ENCODE measurements at regions not wholly inside any gene's neighbourhood (a gene's known extent, or its start where the extent isn't known, plus 50 kb on each side); places are given as distances from the start of the nearest gene placed in this dataset.

GRCh38 chr18:29457316-29457889 is 1280.5 kb upstream of the CDH2 start:
- DNase-seq (no peak), ATAC-seq (ENCODE audit: low read depth) (no peak)
- Histone ChIP-seq H3K27ac (ENCODE audit: low read length in 2 of 2) (no peak overlapping the region), H3K4me3 (ENCODE audit: control extremely low read depth in 1 of 5, extremely low read depth in 1 of 5, insufficient read depth in 1 of 5, low read depth in 2 of 5, low read length in 4 of 5) (no peak overlapping the region), H3K79me2 (ENCODE audit: control insufficient read depth, insufficient read depth, low read length) (no peaks in the 10 kb centered on the region), H3K36me3 (replicated peaks in 1 of 2; ENCODE audit: control extremely low read depth in 1 of 2, control insufficient read depth in 1 of 2, extremely low read depth in 1 of 2, insufficient read depth in 2 of 2, low read length in 1 of 2) (no peaks in the 10 kb centered on the region), H3K9me3 (ENCODE audit: control extremely low read depth in 1 of 3, control insufficient read depth in 2 of 3, insufficient read depth in 1 of 3, low read length in 2 of 3) (peaks cover 0 to 2% (median 2%) of the 10 kb centered on the region in 3 donors), H2AFZ (ENCODE audit: insufficient read depth, low read depth, low read length, poor library complexity, severe bottlenecking) (no peak overlapping the region), H3K4me2 (replicated peaks; ENCODE audit: low read depth, low read length, poor library complexity, severe bottlenecking) (no peak overlapping the region), H3K4me1 (ENCODE audit: control insufficient read depth in 2 of 2, insufficient read depth in 2 of 2, low read length in 2 of 2) (no peaks in the 10 kb centered on the region), H3K9ac (ENCODE audit: low read length) (no peak overlapping the region), H3K27me3 (replicated peaks in 1 of 4; ENCODE audit: control extremely low read depth in 1 of 4, control insufficient read depth in 3 of 4, insufficient read depth in 4 of 4, low read length in 3 of 4) (no peaks in the 10 kb centered on the region), H4K20me1 (ENCODE audit: control insufficient read depth, insufficient read depth, low read length, poor library complexity, severe bottlenecking) (no peaks in the 10 kb centered on the region)
- Mint-ChIP-seq H3K4me1 (no peaks in the 10 kb centered on the region), H3K4me3 (no peak overlapping the region), H3K27ac (no peak overlapping the region), H3K9me3 (ENCODE audit: insufficient read depth) (no peaks in the 10 kb centered on the region), H3K27me3 (no peaks in the 10 kb centered on the region)
- WGBS (ENCODE audit: insufficient coverage), result 86% methylated on average over 1 of the region's 4 CpGs
- no peak for TF ChIP-seq EZH2 (IDR thresholded peaks at IDR 0.05; ENCODE audit: borderline replicate concordance, insufficient read depth, low read depth, low read length, poor library complexity, severe bottlenecking)
- TF ChIP-seq, protein P1, sequence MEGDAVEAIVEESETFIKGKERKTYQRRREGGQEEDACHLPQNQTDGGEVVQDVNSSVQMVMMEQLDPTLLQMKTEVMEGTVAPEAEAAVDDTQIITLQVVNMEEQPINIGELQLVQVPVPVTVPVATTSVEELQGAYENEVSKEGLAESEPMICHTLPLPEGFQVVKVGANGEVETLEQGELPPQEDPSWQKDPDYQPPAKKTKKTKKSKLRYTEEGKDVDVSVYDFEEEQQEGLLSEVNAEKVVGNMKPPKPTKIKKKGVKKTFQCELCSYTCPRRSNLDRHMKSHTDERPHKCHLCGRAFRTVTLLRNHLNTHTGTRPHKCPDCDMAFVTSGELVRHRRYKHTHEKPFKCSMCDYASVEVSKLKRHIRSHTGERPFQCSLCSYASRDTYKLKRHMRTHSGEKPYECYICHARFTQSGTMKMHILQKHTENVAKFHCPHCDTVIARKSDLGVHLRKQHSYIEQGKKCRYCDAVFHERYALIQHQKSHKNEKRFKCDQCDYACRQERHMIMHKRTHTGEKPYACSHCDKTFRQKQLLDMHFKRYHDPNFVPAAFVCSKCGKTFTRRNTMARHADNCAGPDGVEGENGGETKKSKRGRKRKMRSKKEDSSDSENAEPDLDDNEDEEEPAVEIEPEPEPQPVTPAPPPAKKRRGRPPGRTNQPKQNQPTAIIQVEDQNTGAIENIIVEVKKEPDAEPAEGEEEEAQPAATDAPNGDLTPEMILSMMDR (IDR thresholded peaks at IDR 0.05), result no peak
- ChIA-PET POLR2A (no interaction called here), CTCF (no interaction called here)
- intact Hi-C loops (cut with micrococcal nuclease), result no loop called here

GRCh38 chr18:29449424-29449823 is 1272.5 kb upstream of the CDH2 start:
- TF ChIP-seq EZH2 (IDR thresholded peaks at IDR 0.05; ENCODE audit: borderline replicate concordance, insufficient read depth, low read depth, low read length, poor library complexity, severe bottlenecking), result no peak
- TF ChIP-seq, protein P1 (IDR thresholded peaks at IDR 0.05), result no peak
- H3K79me2 ChIP-seq (ENCODE audit: control insufficient read depth, insufficient read depth, low read length), result no peaks in the 10 kb centered on the region
- H3K4me3 ChIP-seq (ENCODE audit: control extremely low read depth in 1 of 5, extremely low read depth in 1 of 5, insufficient read depth in 1 of 5, low read depth in 2 of 5, low read length in 4 of 5), result no peak overlapping the region
- Mint-ChIP-seq H3K4me3 (no peak overlapping the region), H3K4me1 (no peaks in the 10 kb centered on the region), H3K27ac (no peak overlapping the region), H3K9me3 (ENCODE audit: insufficient read depth) (no peaks in the 10 kb centered on the region), H3K27me3 (no peaks in the 10 kb centered on the region)
- H3K4me1 ChIP-seq (ENCODE audit: control insufficient read depth in 2 of 2, insufficient read depth in 2 of 2, low read length in 2 of 2), result no peaks in the 10 kb centered on the region
- H3K36me3 ChIP-seq (replicated peaks in 1 of 2; ENCODE audit: control extremely low read depth in 1 of 2, control insufficient read depth in 1 of 2, extremely low read depth in 1 of 2, insufficient read depth in 2 of 2, low read length in 1 of 2), result no peaks in the 10 kb centered on the region
- H3K27me3 ChIP-seq (replicated peaks in 1 of 4; ENCODE audit: control extremely low read depth in 1 of 4, control insufficient read depth in 3 of 4, insufficient read depth in 4 of 4, low read length in 3 of 4), result no peaks in the 10 kb centered on the region
- DNase-seq (no peak), ATAC-seq (ENCODE audit: low read depth) (no peak)
- intact Hi-C loops (cut with micrococcal nuclease), result no loop called here
- H3K27ac ChIP-seq (ENCODE audit: low read length in 2 of 2), result no peak overlapping the region
- ChIA-PET CTCF (no interaction called here), POLR2A (no interaction called here)
- H3K4me2 ChIP-seq (replicated peaks; ENCODE audit: low read depth, low read length, poor library complexity, severe bottlenecking), result no peak overlapping the region
- no peak overlapping the region for H3K9ac ChIP-seq (ENCODE audit: low read length)
- WGBS (ENCODE audit: insufficient coverage), result no CpG with 5 or more reads among the region's 3 CpGs
- no peaks in the 10 kb centered on the region for H3K9me3 ChIP-seq (ENCODE audit: control extremely low read depth in 1 of 3, control insufficient read depth in 2 of 3, insufficient read depth in 1 of 3, low read length in 2 of 3)
- no peak overlapping the region for H2AFZ ChIP-seq (ENCODE audit: insufficient read depth, low read depth, low read length, poor library complexity, severe bottlenecking)
- no peaks in the 10 kb centered on the region for H4K20me1 ChIP-seq (ENCODE audit: control insufficient read depth, insufficient read depth, low read length, poor library complexity, severe bottlenecking)

Data from B cell (primary cell).